GM21515 (cell line): ENCODE measurements at regions not wholly inside any gene's neighbourhood (a gene's known extent, or its start where the extent isn't known, plus 50 kb on each side); places are given as distances from the start of the nearest gene placed in this dataset.
A peak's percentile ranks its signal among the peaks of the same experiment; 100 is the strongest.
"Not testable (repeated sequence)": the region's sequence is repeated elsewhere in the genome, so short reads cannot be mapped to it uniquely, and the experiment has no call there.

Source experiments
- ATAC-seq: cut with Tn5 transposase; IDR thresholded peaks from one replicate; pipeline ENCODE4 v1.9.1; 2021; ENCODE audit not compliant: unreplicated experiment

- no peak for ATAC-seq
Measured at GRCh38 chr1:166488327-166488726, 321.5 kb upstream of the FAM78B start.

GRCh38 chr1:166489356-166489669 is 322.5 kb upstream of the FAM78B start:
- no peak for ATAC-seq

- ATAC-seq, result peak; percentile 85
Measured at GRCh38 chr1:166489670-166490436, 323.1 kb upstream of the FAM78B start.

GRCh38 chr1:166490437-166490991 is 323.7 kb upstream of the FAM78B start:
- no peak for ATAC-seq

GRCh38 chr1:166493765-166494164 is 327.0 kb upstream of the FAM78B start:
- ATAC-seq, result not testable (repeated sequence)

- ATAC-seq, result no peak
Measured at GRCh38 chr1:166507347-166507746, 331.9 kb upstream of the POGK start.

GRCh38 chr1:166511761-166512160 is 327.5 kb upstream of the POGK start:
- no peak for ATAC-seq

- ATAC-seq, result no peak
Measured at GRCh38 chr1:166514067-166514466, 325.2 kb upstream of the POGK start.

GRCh38 chr1:166527752-166528151 is 311.5 kb upstream of the POGK start:
- no peak for ATAC-seq

GRCh38 chr1:166538646-166539045 is 300.6 kb upstream of the POGK start:
- no peak for ATAC-seq

- no peak for ATAC-seq
Measured at GRCh38 chr1:166544036-166544435, 295.2 kb upstream of the POGK start.

GRCh38 chr1:166544561-166544960 is 294.7 kb upstream of the POGK start:
- ATAC-seq, result no peak

- no peak for ATAC-seq
Measured at GRCh38 chr1:166552706-166553105, 286.6 kb upstream of the POGK start.

GRCh38 chr1:166570954-166571353 is 268.3 kb upstream of the POGK start:
- ATAC-seq, result no peak

GRCh38 chr1:166573199-166573598 is 266.1 kb upstream of the POGK start:
- no peak for ATAC-seq

GRCh38 chr1:166579557-166580501 is 259.4 kb upstream of the POGK start:
- no peak for ATAC-seq

- no peak for ATAC-seq
Measured at GRCh38 chr1:166588741-166589140, 250.5 kb upstream of the POGK start.

GRCh38 chr1:166590161-166590560 is 249.1 kb upstream of the POGK start:
- ATAC-seq, result no peak

- no peak for ATAC-seq
Measured at GRCh38 chr1:166594646-166595045, 244.6 kb upstream of the POGK start.

GRCh38 chr1:166597516-166597915 is 241.8 kb upstream of the POGK start:
- ATAC-seq, result no peak

GRCh38 chr1:166600574-166600973 is 238.7 kb upstream of the POGK start:
- ATAC-seq, result no peak
